HCT116 (cell line): ENCODE measurements at regions not wholly inside any gene's neighbourhood (a gene's known extent, or its start where the extent isn't known, plus 50 kb on each side); places are given as distances from the start of the nearest gene placed in this dataset.

Experiments
- ATAC-seq: fragments of 200-7000 bp; cut with Tn5 transposase; 2 replicates; pipeline ENCODE4 v1.9.1; 2020; ENCODE audit warnings: mild to moderate bottlenecking, moderate library complexity
- BruUV-seq: library from RNA; stranded (reverse); fragments of 400-500 nt; replicated peaks from 2 replicates; lab custom pipeline; 2021; lab: Mats Ljungman, UMichigan
- CTCF ChIA-PET: fragments of 300-600 bp; sonication (Branson Sonifier 250); formaldehyde crosslinking; loops from one replicate; lab custom pipeline; 2021; ENCODE audit warnings: antibody characterized with exemption; lab: Charles Lee
- POLR2A ChIA-PET: fragments of 300-600, 350-600 bp; sonication (Branson Sonifier 250); formaldehyde crosslinking; loops from one replicate; lab custom pipeline; 2021; ENCODE audit warnings: antibody characterized with exemption; lab: Charles Lee
- RAD21 ChIA-PET, 2 experiments: fragments of 300-600 bp; sonication (Branson Sonifier 250); formaldehyde crosslinking; loops; one replicate each; lab custom pipeline; 2023; ENCODE audit warnings: low total read pairs in 2 of 2; ENCODE audit not compliant: uncharacterized antibody in 2 of 2, unreplicated experiment in 2 of 2, low non-redundant PET in 1 of 2; lab: Charles Lee
- DNase-seq: peaks from one replicate; pipeline ENCODE4 v3.0.0-alpha.2; 2010; ENCODE audit warnings: low read depth, low spot score
- H2AFZ ChIP-seq: fragments of 200-600 bp; shearing (Covaris generic), sonication (generic); 2 replicates; pipeline ENCODE4 v1.6.1; 2017; ENCODE audit warnings: low read depth, mixed run types, mixed read lengths, antibody characterized with exemption, low read length; ENCODE audit not compliant: poor library complexity, severe bottlenecking
- H3K27ac ChIP-seq: 2 replicates; pipeline ENCODE4 v1.5.1; 2012; ENCODE audit warnings: low read depth, low read length
- H3K27me3 ChIP-seq: fragments of 200-600 bp; sonication (generic); 2 replicates; pipeline ENCODE4 v1.6.1; 2016; ENCODE audit warnings: mixed run types, low read length, mixed read lengths; ENCODE audit not compliant: insufficient read depth
- H3K36me3 ChIP-seq, 2 experiments: fragments of 200-500 bp in 1 of 2; fragments of 200-600 bp in 1 of 2; sonication (Bioruptor generic) in 1 of 2; sonication (generic) in 1 of 2; 2 replicates each; pipeline versions ENCODE4 v1.5.1 to v1.6.1; 2014 to 2016; ENCODE audit warnings: low read length in 2 of 2, inconsistent platforms in 1 of 2, mixed read lengths in 1 of 2, mixed run types in 1 of 2; ENCODE audit not compliant: insufficient read depth in 2 of 2, control insufficient read depth in 1 of 2
- H3K4me1 ChIP-seq, 2 experiments: fragments of 200-600 bp in 1 of 2; sonication (generic) in 1 of 2; 2 replicates each; pipeline versions ENCODE4 v1.5.1 to v1.6.1; 2012 to 2017; ENCODE audit warnings: low read length in 2 of 2, inconsistent platforms in 1 of 2, mild to moderate bottlenecking in 1 of 2, mixed read lengths in 1 of 2, mixed run types in 1 of 2, moderate library complexity in 1 of 2; ENCODE audit not compliant: insufficient read depth in 2 of 2, control insufficient read depth in 1 of 2
- H3K4me2 ChIP-seq: fragments of 200-600 bp; sonication (generic); 2 replicates; pipeline ENCODE4 v1.6.1; 2017; ENCODE audit warnings: mixed run types, low read length, mixed read lengths
- H3K4me3 ChIP-seq, 2 experiments: fragments of 200-600 bp in 1 of 2; sonication (generic) in 1 of 2; replicated peaks in 1 of 2; 2 replicates each; pipeline ENCODE4 v1.5.1; 2011 to 2016; ENCODE audit warnings: low read length in 2 of 2, control low read depth in 1 of 2, low read depth in 1 of 2, mild to moderate bottlenecking in 1 of 2, mixed read lengths in 1 of 2, mixed run types in 1 of 2
- H3K79me2 ChIP-seq: fragments of 200-600 bp; sonication (generic); 2 replicates; pipeline ENCODE4 v1.6.1; 2017; ENCODE audit warnings: mild to moderate bottlenecking, mixed run types, low read length, moderate library complexity, mixed read lengths; ENCODE audit not compliant: insufficient read depth
- H3K9ac ChIP-seq: fragments of 200-600 bp; sonication (generic); 2 replicates; pipeline ENCODE4 v1.6.1; 2016; ENCODE audit warnings: low read length, mixed read lengths
- H3K9me2 ChIP-seq: fragments of 200-600 bp; sonication (generic), shearing (Covaris generic); 2 replicates; pipeline ENCODE4 v1.6.1; 2017; ENCODE audit warnings: mixed run types, mild to moderate bottlenecking, moderate library complexity; ENCODE audit not compliant: insufficient read depth
- H3K9me3 ChIP-seq, 2 experiments: fragments of 200-500 bp in 1 of 2; fragments of 200-600 bp in 1 of 2; sonication (Bioruptor generic) in 1 of 2; sonication (generic) in 1 of 2; 2 replicates each; pipeline ENCODE4 v1.6.1; 2014 to 2017; ENCODE audit warnings: low read length in 2 of 2, mixed read lengths in 2 of 2, inconsistent platforms in 1 of 2, low read depth in 1 of 2, mild to moderate bottlenecking in 1 of 2, mixed run types in 1 of 2, moderate library complexity in 1 of 2; ENCODE audit not compliant: control insufficient read depth in 1 of 2, insufficient read depth in 1 of 2
- H4K20me1 ChIP-seq: fragments of 200-600 bp; sonication (generic), shearing (Covaris generic); 2 replicates; pipeline ENCODE4 v1.6.1; 2017; ENCODE audit warnings: mixed run types, mild to moderate bottlenecking, moderate library complexity; ENCODE audit not compliant: insufficient read depth
- ELF1 ChIP-seq: IDR thresholded peaks from 2 replicates; pipeline ENCODE4 v1.6.1; 2012; ENCODE audit warnings: low read depth, borderline replicate concordance
- EZH2 ChIP-seq: fragments of 200-600 bp; sonication (generic); IDR thresholded peaks from 2 replicates; pipeline ENCODE4 v1.6.1; 2017; ENCODE audit warnings: antibody characterized with exemption, mixed run types
- EZH2phosphoT487 ChIP-seq: fragments of 200-600 bp; IDR thresholded peaks from 2 replicates; pipeline ENCODE4 v1.6.1; 2018; ENCODE audit warnings: antibody characterized with exemption, borderline replicate concordance
- RAD21 ChIP-seq: IDR thresholded peaks from 2 replicates; pipeline ENCODE4 v1.6.1; 2012; ENCODE audit warnings: low read depth, mild to moderate bottlenecking
- SIN3A ChIP-seq: IDR thresholded peaks from 2 replicates; pipeline ENCODE4 v1.6.1; 2012; ENCODE audit warnings: low read depth
- SRF ChIP-seq: IDR thresholded peaks from 2 replicates; pipeline ENCODE4 v1.6.1; 2012; ENCODE audit warnings: low read depth
- ZNF274 ChIP-seq: fragments of 200-500 bp; sonication (Bioruptor generic); IDR thresholded peaks from 2 replicates; pipeline ENCODE4 v1.6.1; 2014; ENCODE audit warnings: mild to moderate bottlenecking, low read depth, low read length, inconsistent platforms
- intact Hi-C: fragments of 100-400 bp; cut with micrococcal nuclease; formaldehyde crosslinking; loops from 2 replicates; pipeline ENCODE4 v1.10.0; 2022
- TF ChIP-seq, protein P1 (sequence below): IDR thresholded peaks from 2 replicates; pipeline ENCODE4 v1.6.1; 2012; ENCODE audit warnings: low read depth

DNA sequence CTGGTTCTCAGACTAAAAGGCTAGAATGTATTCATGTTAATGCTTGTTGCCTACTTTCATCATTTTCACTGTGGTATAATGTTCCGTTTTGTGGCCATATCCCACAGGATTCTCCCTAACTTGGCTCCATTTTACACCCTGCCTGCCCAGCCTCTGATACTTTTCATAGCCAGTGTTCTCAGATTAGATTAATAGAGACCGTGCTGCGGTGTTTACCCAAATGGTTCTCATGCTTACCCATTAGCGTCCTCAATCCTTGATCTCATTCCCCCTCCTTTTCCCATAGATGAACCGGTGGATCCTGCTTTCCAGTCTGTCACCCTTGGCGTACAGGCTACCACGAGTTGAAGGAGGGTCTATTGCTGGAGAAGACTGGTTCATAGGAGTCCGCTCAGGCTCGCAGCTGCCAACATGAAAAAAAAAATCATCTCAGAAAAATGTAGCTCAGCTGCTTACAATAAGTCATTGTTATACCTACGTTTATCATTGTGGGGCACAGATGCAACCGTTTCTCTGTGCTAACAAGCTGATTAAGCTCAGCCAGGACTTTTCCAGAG is 78.7 kb downstream of the SETD4 start:
- Histone ChIP-seq H3K36me3 (no peaks in the 10 kb centered on the region), H3K9me2 (no peaks in the 10 kb centered on the region), H3K4me3 (no peak overlapping the region), H3K9ac (no peak overlapping the region), H3K9me3 (no peaks in the 10 kb centered on the region), H3K27ac (no peak overlapping the region), H3K79me2 (no peaks in the 10 kb centered on the region), H4K20me1 (no peaks in the 10 kb centered on the region), H2AFZ (no peak overlapping the region), H3K4me1 (no peaks in the 10 kb centered on the region), H3K27me3 (no peaks in the 10 kb centered on the region), H3K4me2 (no peak overlapping the region)
- POLR2A ChIA-PET = no interaction called here
- TF ChIP-seq EZH2phosphoT487 = no peak
- no peak for TF ChIP-seq RAD21
- TF ChIP-seq ELF1 = no peak
- no peak for TF ChIP-seq EZH2
- TF ChIP-seq ZNF274 = no peak
- TF ChIP-seq SIN3A = no peak
- TF ChIP-seq, protein P1, sequence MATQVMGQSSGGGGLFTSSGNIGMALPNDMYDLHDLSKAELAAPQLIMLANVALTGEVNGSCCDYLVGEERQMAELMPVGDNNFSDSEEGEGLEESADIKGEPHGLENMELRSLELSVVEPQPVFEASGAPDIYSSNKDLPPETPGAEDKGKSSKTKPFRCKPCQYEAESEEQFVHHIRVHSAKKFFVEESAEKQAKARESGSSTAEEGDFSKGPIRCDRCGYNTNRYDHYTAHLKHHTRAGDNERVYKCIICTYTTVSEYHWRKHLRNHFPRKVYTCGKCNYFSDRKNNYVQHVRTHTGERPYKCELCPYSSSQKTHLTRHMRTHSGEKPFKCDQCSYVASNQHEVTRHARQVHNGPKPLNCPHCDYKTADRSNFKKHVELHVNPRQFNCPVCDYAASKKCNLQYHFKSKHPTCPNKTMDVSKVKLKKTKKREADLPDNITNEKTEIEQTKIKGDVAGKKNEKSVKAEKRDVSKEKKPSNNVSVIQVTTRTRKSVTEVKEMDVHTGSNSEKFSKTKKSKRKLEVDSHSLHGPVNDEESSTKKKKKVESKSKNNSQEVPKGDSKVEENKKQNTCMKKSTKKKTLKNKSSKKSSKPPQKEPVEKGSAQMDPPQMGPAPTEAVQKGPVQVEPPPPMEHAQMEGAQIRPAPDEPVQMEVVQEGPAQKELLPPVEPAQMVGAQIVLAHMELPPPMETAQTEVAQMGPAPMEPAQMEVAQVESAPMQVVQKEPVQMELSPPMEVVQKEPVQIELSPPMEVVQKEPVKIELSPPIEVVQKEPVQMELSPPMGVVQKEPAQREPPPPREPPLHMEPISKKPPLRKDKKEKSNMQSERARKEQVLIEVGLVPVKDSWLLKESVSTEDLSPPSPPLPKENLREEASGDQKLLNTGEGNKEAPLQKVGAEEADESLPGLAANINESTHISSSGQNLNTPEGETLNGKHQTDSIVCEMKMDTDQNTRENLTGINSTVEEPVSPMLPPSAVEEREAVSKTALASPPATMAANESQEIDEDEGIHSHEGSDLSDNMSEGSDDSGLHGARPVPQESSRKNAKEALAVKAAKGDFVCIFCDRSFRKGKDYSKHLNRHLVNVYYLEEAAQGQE = no peak
- no peak for TF ChIP-seq SRF
- no TSS peak for BruUV-seq
- RAD21 ChIA-PET = no interaction called here
- DNase-seq (no peak), ATAC-seq (no peak)
- CTCF ChIA-PET = no interaction called here
- intact Hi-C loops = no loop called here
